Ishikawa (cell line): ENCODE measurements at regions not wholly inside any gene's neighbourhood (a gene's known extent, or its start where the extent isn't known, plus 50 kb on each side); places are given as distances from the start of the nearest gene placed in this dataset.

ENCODE experiments used
- CEBPB ChIP-seq: IDR thresholded peaks from 2 replicates; pipeline ENCODE4 v1.6.1; 2012
- CREB1 ChIP-seq: IDR thresholded peaks from 2 replicates; pipeline ENCODE4 v1.6.1; 2012; ENCODE audit warnings: low read depth
- EGR1 ChIP-seq: IDR thresholded peaks from 2 replicates; pipeline ENCODE4 v1.6.1; 2012
- EP300 ChIP-seq: IDR thresholded peaks from 2 replicates; pipeline ENCODE4 v1.6.1; 2012; ENCODE audit warnings: borderline replicate concordance
- FOXM1 ChIP-seq: IDR thresholded peaks from 2 replicates; pipeline ENCODE4 v1.6.1; 2012; ENCODE audit warnings: low read depth, borderline replicate concordance
- NFIC ChIP-seq: IDR thresholded peaks from 2 replicates; pipeline ENCODE4 v1.6.1; 2012
- RAD21 ChIP-seq: IDR thresholded peaks from 2 replicates; pipeline ENCODE4 v1.6.1; 2012; ENCODE audit warnings: low read depth
- TAF1 ChIP-seq: IDR thresholded peaks from 2 replicates; pipeline ENCODE4 v1.6.1; 2012; ENCODE audit warnings: low read depth, mild to moderate bottlenecking
- TCF12 ChIP-seq: IDR thresholded peaks from 2 replicates; pipeline ENCODE4 v1.6.1; 2012; ENCODE audit warnings: low read depth
- TEAD4 ChIP-seq: IDR thresholded peaks from 2 replicates; pipeline ENCODE4 v1.6.1; 2012
- YY1 ChIP-seq: IDR thresholded peaks from 2 replicates; pipeline ENCODE4 v1.6.1; 2012; ENCODE audit warnings: low read depth
- ZBTB7A ChIP-seq: IDR thresholded peaks from 2 replicates; pipeline ENCODE4 v1.6.1; 2012; ENCODE audit warnings: low read depth
- TF ChIP-seq, protein P1 (sequence below): IDR thresholded peaks from 2 replicates; pipeline ENCODE4 v1.6.1; 2012; ENCODE audit warnings: low read depth, mild to moderate bottlenecking
- TF ChIP-seq, protein P2 (sequence below): IDR thresholded peaks from 2 replicates; pipeline ENCODE4 v1.6.1; 2012
- TF ChIP-seq, protein P3 (sequence below): IDR thresholded peaks from 2 replicates; pipeline ENCODE4 v1.6.1; 2012

GRCh38 chr5:1961304-1961946 is 78.7 kb upstream of the IRX4 start:
- TF ChIP-seq RAD21: no peak
- no peak for TF ChIP-seq EP300
- no peak for TF ChIP-seq YY1
- no peak for TF ChIP-seq NFIC
- TF ChIP-seq, protein P1, sequence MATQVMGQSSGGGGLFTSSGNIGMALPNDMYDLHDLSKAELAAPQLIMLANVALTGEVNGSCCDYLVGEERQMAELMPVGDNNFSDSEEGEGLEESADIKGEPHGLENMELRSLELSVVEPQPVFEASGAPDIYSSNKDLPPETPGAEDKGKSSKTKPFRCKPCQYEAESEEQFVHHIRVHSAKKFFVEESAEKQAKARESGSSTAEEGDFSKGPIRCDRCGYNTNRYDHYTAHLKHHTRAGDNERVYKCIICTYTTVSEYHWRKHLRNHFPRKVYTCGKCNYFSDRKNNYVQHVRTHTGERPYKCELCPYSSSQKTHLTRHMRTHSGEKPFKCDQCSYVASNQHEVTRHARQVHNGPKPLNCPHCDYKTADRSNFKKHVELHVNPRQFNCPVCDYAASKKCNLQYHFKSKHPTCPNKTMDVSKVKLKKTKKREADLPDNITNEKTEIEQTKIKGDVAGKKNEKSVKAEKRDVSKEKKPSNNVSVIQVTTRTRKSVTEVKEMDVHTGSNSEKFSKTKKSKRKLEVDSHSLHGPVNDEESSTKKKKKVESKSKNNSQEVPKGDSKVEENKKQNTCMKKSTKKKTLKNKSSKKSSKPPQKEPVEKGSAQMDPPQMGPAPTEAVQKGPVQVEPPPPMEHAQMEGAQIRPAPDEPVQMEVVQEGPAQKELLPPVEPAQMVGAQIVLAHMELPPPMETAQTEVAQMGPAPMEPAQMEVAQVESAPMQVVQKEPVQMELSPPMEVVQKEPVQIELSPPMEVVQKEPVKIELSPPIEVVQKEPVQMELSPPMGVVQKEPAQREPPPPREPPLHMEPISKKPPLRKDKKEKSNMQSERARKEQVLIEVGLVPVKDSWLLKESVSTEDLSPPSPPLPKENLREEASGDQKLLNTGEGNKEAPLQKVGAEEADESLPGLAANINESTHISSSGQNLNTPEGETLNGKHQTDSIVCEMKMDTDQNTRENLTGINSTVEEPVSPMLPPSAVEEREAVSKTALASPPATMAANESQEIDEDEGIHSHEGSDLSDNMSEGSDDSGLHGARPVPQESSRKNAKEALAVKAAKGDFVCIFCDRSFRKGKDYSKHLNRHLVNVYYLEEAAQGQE: no peak
- TF ChIP-seq CEBPB: no peak
- no peak for TF ChIP-seq TEAD4
- no peak for TF ChIP-seq EGR1
- TF ChIP-seq, protein P2, sequence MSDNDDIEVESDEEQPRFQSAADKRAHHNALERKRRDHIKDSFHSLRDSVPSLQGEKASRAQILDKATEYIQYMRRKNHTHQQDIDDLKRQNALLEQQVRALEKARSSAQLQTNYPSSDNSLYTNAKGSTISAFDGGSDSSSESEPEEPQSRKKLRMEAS: no peak
- TF ChIP-seq FOXM1: no peak
- no peak for TF ChIP-seq CREB1

DNA sequence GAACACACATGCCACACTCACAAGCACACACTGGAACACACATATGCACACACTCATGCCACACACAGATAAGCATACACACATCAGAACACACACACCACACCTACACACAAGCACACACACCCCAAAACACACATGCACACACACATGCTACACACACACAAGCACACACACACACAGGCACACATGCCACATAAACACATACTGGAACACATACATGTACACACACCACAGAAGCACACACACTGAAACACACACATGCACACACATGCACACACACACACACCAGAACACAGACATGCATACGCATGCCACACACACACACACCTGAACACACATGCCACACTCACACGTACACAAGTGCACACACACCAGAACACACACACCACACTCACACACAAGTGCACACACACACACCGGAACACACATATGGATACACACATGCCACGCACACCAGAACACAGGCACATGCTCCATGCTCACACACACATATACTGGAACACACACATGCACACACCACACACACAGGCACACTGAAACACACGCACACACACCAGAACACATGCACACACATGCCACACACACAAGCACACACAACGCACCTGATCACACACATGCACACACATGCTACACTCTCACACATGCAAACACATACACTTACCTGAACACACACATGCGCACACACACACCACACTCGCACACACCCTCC is 78.0 kb upstream of the IRX4 start:
- TF ChIP-seq, protein P3, sequence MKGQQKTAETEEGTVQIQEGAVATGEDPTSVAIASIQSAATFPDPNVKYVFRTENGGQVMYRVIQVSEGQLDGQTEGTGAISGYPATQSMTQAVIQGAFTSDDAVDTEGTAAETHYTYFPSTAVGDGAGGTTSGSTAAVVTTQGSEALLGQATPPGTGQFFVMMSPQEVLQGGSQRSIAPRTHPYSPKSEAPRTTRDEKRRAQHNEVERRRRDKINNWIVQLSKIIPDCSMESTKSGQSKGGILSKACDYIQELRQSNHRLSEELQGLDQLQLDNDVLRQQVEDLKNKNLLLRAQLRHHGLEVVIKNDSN: no peak
- TF ChIP-seq NFIC (no peak), FOXM1 (no peak)
- TF ChIP-seq, protein P2: no peak

DNA sequence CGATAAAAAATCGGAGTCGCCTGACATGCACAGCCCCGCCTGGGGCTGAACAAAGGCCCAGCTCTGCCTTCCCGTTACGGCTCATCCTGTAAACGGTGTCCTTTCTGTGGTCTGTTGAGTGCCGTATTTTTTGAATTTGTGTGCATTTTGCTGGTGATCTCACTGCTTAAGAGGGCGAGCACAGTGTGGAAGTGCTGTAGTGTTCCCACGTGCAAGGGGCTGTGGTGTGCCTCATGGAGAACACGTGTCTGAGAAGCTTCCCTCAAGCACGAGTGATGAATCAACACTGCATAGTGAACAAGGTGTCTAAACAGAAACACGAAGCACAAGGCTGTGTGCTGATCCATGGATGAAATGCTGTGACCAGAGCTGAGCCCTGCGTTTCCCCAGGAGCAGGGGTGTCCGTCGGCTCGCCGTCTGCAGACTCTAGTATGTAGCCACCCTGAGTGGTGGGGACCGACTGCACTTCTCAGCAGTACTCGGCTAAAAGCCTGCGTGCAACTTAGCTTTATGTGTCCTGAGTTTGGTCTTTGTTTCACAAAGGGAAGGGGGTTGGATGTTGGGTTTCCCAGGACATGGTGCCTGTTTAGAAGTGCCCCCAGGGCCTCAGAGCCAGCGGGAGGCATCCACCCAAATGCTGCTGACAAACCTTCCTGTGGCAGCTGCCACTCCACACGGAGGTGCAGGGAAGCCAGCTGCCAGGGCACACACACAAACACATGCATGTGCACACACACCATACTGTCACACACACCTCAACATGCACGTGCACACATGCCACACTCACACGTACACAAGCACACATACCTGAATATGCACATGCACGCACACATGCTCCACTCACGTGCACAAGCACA is 77.2 kb upstream of the IRX4 start:
- TF ChIP-seq RAD21 (no peak), CREB1 (no peak), NFIC (no peak), TCF12 (no peak), EP300 (no peak), EGR1 (no peak), YY1 (no peak), FOXM1 (no peak), ZBTB7A (no peak)
- TF ChIP-seq, protein P1: no peak
- TF ChIP-seq, protein P2: no peak

- no peak for TF ChIP-seq TAF1
- TF ChIP-seq CREB1: no peak
- TF ChIP-seq, protein P2: no peak
- TF ChIP-seq ZBTB7A: no peak
- no peak for TF ChIP-seq TEAD4
Observed at GRCh38 chr5:1959231-1959630, 76.5 kb upstream of the IRX4 start.

DNA sequence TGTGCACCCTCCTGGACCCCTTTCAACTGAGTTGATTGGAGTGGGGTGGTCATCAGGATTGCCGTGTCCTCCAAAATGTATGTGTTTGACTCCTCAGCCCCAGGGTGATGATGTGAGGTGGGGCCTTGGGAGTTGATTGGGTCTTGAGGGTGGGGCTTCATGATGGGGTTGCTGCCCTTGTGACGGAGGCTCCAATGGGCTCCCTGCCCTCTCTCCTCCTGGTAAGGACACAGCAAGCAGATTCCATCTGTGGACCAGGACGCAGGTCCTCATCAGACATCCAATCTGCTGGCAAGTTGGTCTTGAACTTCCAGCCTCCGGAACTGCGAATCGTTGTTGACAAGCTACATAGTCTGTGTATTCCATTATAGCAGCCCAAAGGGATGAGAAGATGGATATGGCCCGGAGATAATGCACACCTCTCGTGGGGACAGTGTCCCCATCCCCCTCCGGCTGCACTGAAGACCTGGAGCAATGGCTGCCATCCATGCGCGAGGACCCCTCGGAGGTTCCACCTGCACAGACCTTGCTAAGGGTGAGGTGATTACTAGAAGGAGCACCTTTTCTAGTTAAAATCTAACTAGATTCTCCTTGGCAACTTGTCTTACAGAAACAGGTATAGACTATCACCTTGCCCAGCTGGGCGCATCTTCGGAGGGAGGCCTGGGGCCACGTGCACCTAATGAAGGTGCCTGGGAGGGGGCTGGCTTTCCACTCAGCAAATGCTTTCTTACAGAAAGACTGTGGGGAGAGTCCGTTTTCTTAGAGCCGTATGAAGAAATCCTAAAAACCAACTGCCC is 75.7 kb upstream of the IRX4 start:
- TF ChIP-seq, protein P1: no peak
- TF ChIP-seq TEAD4 (no peak), TCF12 (no peak), EP300 (no peak), EGR1 (no peak), FOXM1 (no peak), CREB1 (no peak), ZBTB7A (no peak), CEBPB (no peak)
- TF ChIP-seq, protein P2: no peak
- TF ChIP-seq, protein P3: no peak
